Spleen (tissue), 7 donors: ENCODE measurements at regions not wholly inside any gene's neighbourhood (a gene's known extent, or its start where the extent isn't known, plus 50 kb on each side); places are given as distances from the start of the nearest gene placed in this dataset.

Source experiments
- POLR2A ChIP-seq, 3 donors: fragments of 450-650 bp; IDR thresholded peaks; one replicate each; pipeline ENCODE4 v1.5.1; 2017; ENCODE audit warnings: antibody characterized with exemption in 3 of 3, mild to moderate bottlenecking in 1 of 3
- TF ChIP-seq, protein P1 (sequence below), 11 experiments: fragments of 200-600 bp in 7 of 11; fragments of 450-650 bp in 4 of 11; sonication (generic) in 4 of 11; IDR thresholded peaks in 8 of 11; conservative IDR thresholded peaks in 3 of 11; 1 replicate in 7 of 11; 2 replicates in 4 of 11; pipeline versions ENCODE4 v1.4.0 to v1.8.0; 2016 to 2021; ENCODE audit warnings: antibody characterized with exemption in 11 of 11, inconsistent platforms in 4 of 11, mild to moderate bottlenecking in 1 of 11
- donor health status: DM: no; HTN: no; CAD: no; lungs with moderate emphysema.
- donor health status: DM: no; HTN: no; CAD: no.
- donor health status: DM: no; HTN: no; CAD: no.

DNA sequence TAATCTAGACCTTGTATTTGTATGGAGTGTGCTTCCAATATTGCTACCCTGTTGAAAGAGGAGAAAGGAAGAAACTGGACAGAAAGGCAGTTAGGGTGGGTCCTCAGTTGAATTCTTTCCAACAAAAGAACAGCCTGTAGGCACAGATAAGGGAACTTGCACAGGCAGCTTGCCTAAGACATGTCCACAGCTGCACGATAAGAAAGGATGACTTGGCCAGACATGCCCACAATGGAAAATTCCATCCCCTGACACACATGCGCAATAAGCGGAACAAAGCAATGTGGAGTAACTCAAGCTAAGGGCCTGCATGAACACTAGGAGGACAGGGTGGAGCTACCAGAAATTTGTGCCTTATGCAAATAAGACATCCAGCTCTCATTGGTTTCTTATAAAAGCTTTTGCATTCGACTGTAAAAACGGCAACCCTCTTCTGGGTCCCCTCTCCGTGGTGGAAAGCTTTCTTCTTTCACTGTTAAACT is 1084.7 kb upstream of the NXPH2 start:
- TF ChIP-seq, protein P1, sequence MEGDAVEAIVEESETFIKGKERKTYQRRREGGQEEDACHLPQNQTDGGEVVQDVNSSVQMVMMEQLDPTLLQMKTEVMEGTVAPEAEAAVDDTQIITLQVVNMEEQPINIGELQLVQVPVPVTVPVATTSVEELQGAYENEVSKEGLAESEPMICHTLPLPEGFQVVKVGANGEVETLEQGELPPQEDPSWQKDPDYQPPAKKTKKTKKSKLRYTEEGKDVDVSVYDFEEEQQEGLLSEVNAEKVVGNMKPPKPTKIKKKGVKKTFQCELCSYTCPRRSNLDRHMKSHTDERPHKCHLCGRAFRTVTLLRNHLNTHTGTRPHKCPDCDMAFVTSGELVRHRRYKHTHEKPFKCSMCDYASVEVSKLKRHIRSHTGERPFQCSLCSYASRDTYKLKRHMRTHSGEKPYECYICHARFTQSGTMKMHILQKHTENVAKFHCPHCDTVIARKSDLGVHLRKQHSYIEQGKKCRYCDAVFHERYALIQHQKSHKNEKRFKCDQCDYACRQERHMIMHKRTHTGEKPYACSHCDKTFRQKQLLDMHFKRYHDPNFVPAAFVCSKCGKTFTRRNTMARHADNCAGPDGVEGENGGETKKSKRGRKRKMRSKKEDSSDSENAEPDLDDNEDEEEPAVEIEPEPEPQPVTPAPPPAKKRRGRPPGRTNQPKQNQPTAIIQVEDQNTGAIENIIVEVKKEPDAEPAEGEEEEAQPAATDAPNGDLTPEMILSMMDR (IDR thresholded peaks at IDR 0.05 in 8 of 11, conservative IDR thresholded peaks at IDR 0.05 in 3 of 11), result no peak
- TF ChIP-seq POLR2A (IDR thresholded peaks at IDR 0.05), result no peak
